Kidney (tissue), 13 donors: ENCODE measurements at regions not wholly inside any gene's neighbourhood (a gene's known extent, or its start where the extent isn't known, plus 50 kb on each side); places are given as distances from the start of the nearest gene placed in this dataset.

Experiments used
- DNase-seq, 5 donors: peaks; one replicate each; pipeline ENCODE4 v3.0.0-alpha.2; 2013 to 2020
- FAIRE-seq: peaks from 2 replicates; lab custom pipeline; 2012; peaks lifted over from hg19 to GRCh38; lab: Jason Lieb, UNC
- H3K27ac ChIP-seq, 2 donors: one replicate each; pipeline ENCODE4 v1.7.0; 2013; ENCODE audit warnings: low read depth in 2 of 2, low read length in 2 of 2, inconsistent platforms in 1 of 2
- H3K27me3 ChIP-seq: one replicate; pipeline ENCODE4 v1.7.1; 2013; ENCODE audit warnings: low read length, inconsistent platforms; ENCODE audit not compliant: control insufficient read depth, insufficient read depth
- H3K36me3 ChIP-seq, 3 donors: one replicate each; pipeline versions ENCODE4 v1.7.0 to v1.7.1; 2013; ENCODE audit warnings: low read length in 3 of 3, control low read depth in 1 of 3, inconsistent platforms in 1 of 3; ENCODE audit not compliant: insufficient read depth in 3 of 3, control insufficient read depth in 2 of 3
- H3K4me1 ChIP-seq, 3 donors: one replicate each; pipeline versions ENCODE4 v1.7.0 to v1.7.1; 2013; ENCODE audit warnings: low read length in 3 of 3, inconsistent platforms in 1 of 3, low read depth in 1 of 3; ENCODE audit not compliant: control insufficient read depth in 2 of 3, insufficient read depth in 2 of 3
- H3K4me3 ChIP-seq, 3 donors: one replicate each; pipeline versions ENCODE4 v1.7.0 to v1.8.1; 2013; ENCODE audit warnings: low read length in 3 of 3, control low read depth in 1 of 3, inconsistent platforms in 1 of 3
- H3K9ac ChIP-seq, 3 donors: one replicate each; pipeline versions ENCODE4 v1.7.0 to v1.7.1; 2013; ENCODE audit warnings: low read length in 3 of 3, control low read depth in 1 of 3, inconsistent platforms in 1 of 3
- H3K9me3 ChIP-seq, 3 donors: one replicate each; pipeline versions ENCODE4 v1.7.0 to v1.7.1; 2013; ENCODE audit warnings: low read length in 3 of 3, control low read depth in 1 of 3, inconsistent platforms in 1 of 3; ENCODE audit not compliant: control insufficient read depth in 2 of 3, insufficient read depth in 1 of 3
- intact Hi-C: fragments of 100-400 bp; cut with DNase I; formaldehyde crosslinking; loops from one replicate; pipeline ENCODE4 v1.11.1; 2022
- TF ChIP-seq, protein P1 (sequence below): IDR thresholded peaks from 3 replicates; pipeline ENCODE4 v1.5.1; 2012; ENCODE audit warnings: mild to moderate bottlenecking, moderate library complexity, borderline replicate concordance; ENCODE audit not compliant: insufficient read depth; ENCODE audit errors: extremely low read depth
- donor health status: control.
- donor health status: control.
- donor health status: control.
- donor health status: control.
- donor health status: control.
- donor health status: DM: yes; HTN: yes; CAD: no.
- donor health status: Normal renal cell carcinoma (clear cell type).

- DNase-seq = peak in 1 of 5 donors; percentile 4
Observed at GRCh38 chr20:63098195-63098810, 91.5 kb upstream of the BHLHE23 start.

GRCh38 chr20:63097336-63097831 is 90.6 kb upstream of the BHLHE23 start:
- DNase-seq (peak in 2 of 5 donors; percentile 28 to 74), FAIRE-seq (no peak)

More at GRCh38 chr20:63098195-63098810, 91.5 kb upstream of the BHLHE23 start:
- FAIRE-seq = no peak
- no peaks in the 10 kb centered on the region for H3K9me3 ChIP-seq
- intact Hi-C loops = no loop called here
- TF ChIP-seq, protein P1, sequence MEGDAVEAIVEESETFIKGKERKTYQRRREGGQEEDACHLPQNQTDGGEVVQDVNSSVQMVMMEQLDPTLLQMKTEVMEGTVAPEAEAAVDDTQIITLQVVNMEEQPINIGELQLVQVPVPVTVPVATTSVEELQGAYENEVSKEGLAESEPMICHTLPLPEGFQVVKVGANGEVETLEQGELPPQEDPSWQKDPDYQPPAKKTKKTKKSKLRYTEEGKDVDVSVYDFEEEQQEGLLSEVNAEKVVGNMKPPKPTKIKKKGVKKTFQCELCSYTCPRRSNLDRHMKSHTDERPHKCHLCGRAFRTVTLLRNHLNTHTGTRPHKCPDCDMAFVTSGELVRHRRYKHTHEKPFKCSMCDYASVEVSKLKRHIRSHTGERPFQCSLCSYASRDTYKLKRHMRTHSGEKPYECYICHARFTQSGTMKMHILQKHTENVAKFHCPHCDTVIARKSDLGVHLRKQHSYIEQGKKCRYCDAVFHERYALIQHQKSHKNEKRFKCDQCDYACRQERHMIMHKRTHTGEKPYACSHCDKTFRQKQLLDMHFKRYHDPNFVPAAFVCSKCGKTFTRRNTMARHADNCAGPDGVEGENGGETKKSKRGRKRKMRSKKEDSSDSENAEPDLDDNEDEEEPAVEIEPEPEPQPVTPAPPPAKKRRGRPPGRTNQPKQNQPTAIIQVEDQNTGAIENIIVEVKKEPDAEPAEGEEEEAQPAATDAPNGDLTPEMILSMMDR = no peak
- no peaks in the 10 kb centered on the region for H3K36me3 ChIP-seq
- H3K9ac ChIP-seq = no peak overlapping the region
- peaks cover 2% of the 10 kb centered on the region for H3K27me3 ChIP-seq
- no peak overlapping the region for H3K4me3 ChIP-seq
- no peaks in the 10 kb centered on the region for H3K4me1 ChIP-seq
- H3K27ac ChIP-seq = no peak overlapping the region

DNA sequence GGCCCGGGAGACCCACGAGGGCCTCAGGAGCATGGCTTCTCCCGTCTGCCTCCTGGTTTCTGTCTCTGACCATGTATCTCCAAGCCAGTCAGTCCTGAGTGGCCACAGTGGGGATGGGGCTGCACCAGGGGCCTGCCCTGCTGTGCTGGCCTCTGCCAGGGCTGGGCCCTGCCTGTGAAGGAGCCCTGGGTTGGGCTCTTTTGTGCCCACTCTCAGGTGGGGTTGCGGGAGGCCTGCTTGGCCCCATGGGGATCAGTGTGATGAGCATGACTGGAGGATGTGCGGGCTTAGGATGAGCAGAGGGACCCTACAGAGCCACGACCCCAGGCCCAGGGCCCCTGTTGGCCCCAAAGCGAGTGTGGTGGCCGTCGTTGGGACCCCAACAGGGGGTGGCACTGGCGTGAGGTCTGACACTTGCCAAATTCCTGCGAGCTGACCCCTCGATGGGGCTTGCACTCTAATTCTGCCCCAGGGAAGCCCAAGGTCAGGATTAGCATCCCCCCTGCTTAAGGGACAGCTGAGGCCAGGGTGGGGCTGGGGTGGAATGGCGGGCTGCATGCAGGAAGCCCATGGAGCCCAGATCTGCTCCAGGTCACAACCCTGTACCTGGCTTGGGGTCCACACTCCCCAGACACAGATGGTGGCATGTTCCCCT is 90.0 kb upstream of the BHLHE23 start:
- peak in 2 of 5 donors; percentile 22 to 54 for DNase-seq
- TF ChIP-seq, protein P1 = no peak
- Histone ChIP-seq H3K36me3 (no peaks in the 10 kb centered on the region), H3K27me3 (peaks cover 2% of the 10 kb centered on the region), H3K4me3 (no peak overlapping the region), H3K9me3 (no peaks in the 10 kb centered on the region), H3K9ac (no peak overlapping the region), H3K4me1 (no peaks in the 10 kb centered on the region), H3K27ac (no peak overlapping the region)
- intact Hi-C loops = no loop called here
- no peak for FAIRE-seq

More at GRCh38 chr20:63097336-63097831, 90.6 kb upstream of the BHLHE23 start:
- Histone ChIP-seq H3K27me3 (peaks cover 2% of the 10 kb centered on the region), H3K27ac (no peak overlapping the region), H3K9ac (no peak overlapping the region), H3K4me1 (no peaks in the 10 kb centered on the region), H3K36me3 (no peaks in the 10 kb centered on the region), H3K4me3 (no peak overlapping the region), H3K9me3 (no peaks in the 10 kb centered on the region)
- TF ChIP-seq, protein P1 = no peak
- intact Hi-C loops = no loop called here
